Jurkat, Clone E6-1 (cell line): ENCODE measurements at regions not wholly inside any gene's neighbourhood (a gene's known extent, or its start where the extent isn't known, plus 50 kb on each side); places are given as distances from the start of the nearest gene placed in this dataset.

ENCODE experiments used
- DNase-seq: peaks from one replicate; pipeline ENCODE4 v3.0.0-alpha.2; 2011; ENCODE audit warnings: low read depth, low spot score
- H3K4me3 ChIP-seq: 2 replicates; pipeline ENCODE4 v1.5.1; 2011; ENCODE audit warnings: mild to moderate bottlenecking, low read length, control low read depth, moderate library complexity

- no peak overlapping the region for H3K4me3 ChIP-seq
- no peak for DNase-seq
These were observed 101.7 kb upstream of the TMEM26 start for GRCh38 chr10:61554925-61555324.

GRCh38 chr10:61549861-61550260 lies 96.7 kb upstream of the TMEM26 start:
- DNase-seq: no peak

GRCh38 chr10:61548364-61548763 lies 95.2 kb upstream of the TMEM26 start:
- H3K4me3 ChIP-seq: no peak overlapping the region
- DNase-seq: no peak

More at GRCh38 chr10:61549861-61550260, 96.7 kb upstream of the TMEM26 start:
- H3K4me3 ChIP-seq: no peak overlapping the region

GRCh38 chr10:61547297-61547696 lies 94.1 kb upstream of the TMEM26 start:
- DNase-seq: peak; percentile 2
- H3K4me3 ChIP-seq: no peak overlapping the region

GRCh38 chr10:61545170-61545569 lies 92.0 kb upstream of the TMEM26 start:
- no peak for DNase-seq
- H3K4me3 ChIP-seq: no peak overlapping the region

- DNase-seq: no peak
These were observed 90.7 kb upstream of the TMEM26 start for GRCh38 chr10:61543831-61544230.

GRCh38 chr10:61542596-61542995 lies 89.4 kb upstream of the TMEM26 start:
- H3K4me3 ChIP-seq: no peak overlapping the region
- DNase-seq: no peak

More at GRCh38 chr10:61543831-61544230, 90.7 kb upstream of the TMEM26 start:
- no peak overlapping the region for H3K4me3 ChIP-seq

GRCh38 chr10:61541960-61542359 lies 88.8 kb upstream of the TMEM26 start:
- DNase-seq: no peak

GRCh38 chr10:61539876-61540275 lies 86.7 kb upstream of the TMEM26 start:
- H3K4me3 ChIP-seq: no peak overlapping the region
- DNase-seq: no peak

More at GRCh38 chr10:61541960-61542359, 88.8 kb upstream of the TMEM26 start:
- H3K4me3 ChIP-seq: no peak overlapping the region

- DNase-seq: no peak
- H3K4me3 ChIP-seq: no peak overlapping the region
These were observed 76.0 kb upstream of the TMEM26 start for GRCh38 chr10:61529208-61529607.

GRCh38 chr10:61503051-61503450 lies 49.9 kb upstream of the TMEM26 start:
- H3K4me3 ChIP-seq: no peak overlapping the region
- no peak for DNase-seq
